ENCODE measurements at regions not wholly inside any gene's neighbourhood (a gene's known extent, or its start where the extent isn't known, plus 50 kb on each side); places are given as distances from the start of the nearest gene placed in this dataset.

GRCh38 chr2:67055387-67056304, 341.5 kb upstream of the ETAA1 start:
- Histone ChIP-seq H3K4me3 (ENCODE audit: low read length) (no peak overlapping the region), H4K20me1 (ENCODE audit: control insufficient read depth, insufficient read depth, low read depth, low read length) (no peaks in the 10 kb centered on the region), H3K4me2 (ENCODE audit: low read length) (no peak overlapping the region), H3K9me3 (ENCODE audit: control insufficient read depth, insufficient read depth, low read length) (no peaks in the 10 kb centered on the region), H3K27me3 (ENCODE audit: control insufficient read depth, low read length) (no peaks in the 10 kb centered on the region), H3K27ac (ENCODE audit: low read depth, low read length) (no peak overlapping the region), H3F3A (ENCODE audit: control insufficient read depth, insufficient read depth) (no peaks in the 10 kb centered on the region), H3K9me2 (replicated peaks; ENCODE audit: control insufficient read depth, low read length) (no peaks in the 10 kb centered on the region), H3K4me1 (ENCODE audit: control insufficient read depth, low read length) (no peaks in the 10 kb centered on the region), H3K36me3 (ENCODE audit: control insufficient read depth, low read length) (no peaks in the 10 kb centered on the region), H3K79me2 (ENCODE audit: control insufficient read depth, low read length) (no peaks in the 10 kb centered on the region)
- TF ChIP-seq CTCF (IDR thresholded peaks at IDR 0.05; ENCODE audit: low read depth, low read length, poor library complexity, severe bottlenecking) (no peak), EZH2phosphoT487 (IDR thresholded peaks at IDR 0.05; ENCODE audit: borderline replicate concordance, low read length) (no peak)

GRCh38 chr2:67057123-67057522, 340.0 kb upstream of the ETAA1 start:
- Histone ChIP-seq H3K27ac (ENCODE audit: low read depth, low read length) (no peak overlapping the region), H3K4me3 (ENCODE audit: low read length) (no peak overlapping the region), H3K79me2 (ENCODE audit: control insufficient read depth, low read length) (no peaks in the 10 kb centered on the region), H3K4me1 (ENCODE audit: control insufficient read depth, low read length) (no peaks in the 10 kb centered on the region), H3F3A (ENCODE audit: control insufficient read depth, insufficient read depth) (no peaks in the 10 kb centered on the region), H3K9me2 (replicated peaks; ENCODE audit: control insufficient read depth, low read length) (no peaks in the 10 kb centered on the region), H3K4me2 (ENCODE audit: low read length) (no peak overlapping the region), H4K20me1 (ENCODE audit: control insufficient read depth, insufficient read depth, low read depth, low read length) (no peaks in the 10 kb centered on the region), H3K27me3 (ENCODE audit: control insufficient read depth, low read length) (no peaks in the 10 kb centered on the region), H3K36me3 (ENCODE audit: control insufficient read depth, low read length) (no peaks in the 10 kb centered on the region), H3K9me3 (ENCODE audit: control insufficient read depth, insufficient read depth, low read length) (no peaks in the 10 kb centered on the region)
- TF ChIP-seq CTCF (IDR thresholded peaks at IDR 0.05; ENCODE audit: low read depth, low read length, poor library complexity, severe bottlenecking) (no peak), EZH2phosphoT487 (IDR thresholded peaks at IDR 0.05; ENCODE audit: borderline replicate concordance, low read length) (no peak)

GRCh38 chr2:67057901-67058703, 339.0 kb upstream of the ETAA1 start:
- no peaks in the 10 kb centered on the region for H4K20me1 ChIP-seq (ENCODE audit: control insufficient read depth, insufficient read depth, low read depth, low read length)
- H3F3A ChIP-seq (ENCODE audit: control insufficient read depth, insufficient read depth) = no peaks in the 10 kb centered on the region
- TF ChIP-seq CTCF (IDR thresholded peaks at IDR 0.05; ENCODE audit: low read depth, low read length, poor library complexity, severe bottlenecking) = no peak
- TF ChIP-seq EZH2phosphoT487 (IDR thresholded peaks at IDR 0.05; ENCODE audit: borderline replicate concordance, low read length) = no peak
- H3K9me3 ChIP-seq (ENCODE audit: control insufficient read depth, insufficient read depth, low read length) = no peaks in the 10 kb centered on the region
- no peaks in the 10 kb centered on the region for H3K4me1 ChIP-seq (ENCODE audit: control insufficient read depth, low read length)
- no peak overlapping the region for H3K4me2 ChIP-seq (ENCODE audit: low read length)
- H3K4me3 ChIP-seq (ENCODE audit: low read length) = no peak overlapping the region
- no peaks in the 10 kb centered on the region for H3K79me2 ChIP-seq (ENCODE audit: control insufficient read depth, low read length)
- no peaks in the 10 kb centered on the region for H3K9me2 ChIP-seq (replicated peaks; ENCODE audit: control insufficient read depth, low read length)
- H3K27me3 ChIP-seq (ENCODE audit: control insufficient read depth, low read length) = no peaks in the 10 kb centered on the region
- no peaks in the 10 kb centered on the region for H3K36me3 ChIP-seq (ENCODE audit: control insufficient read depth, low read length)
- no peak overlapping the region for H3K27ac ChIP-seq (ENCODE audit: low read depth, low read length)
